K562 (cell line): ENCODE measurements at regions not wholly inside any gene's neighbourhood (a gene's known extent, or its start where the extent isn't known, plus 50 kb on each side); places are given as distances from the start of the nearest gene placed in this dataset.

Experiments used
- FOXP1 ChIP-seq: sonication (generic); formaldehyde crosslinking; IDR thresholded peaks from 2 replicates; pipeline ENCODE4 v1.8.0; 2022; ENCODE audit warnings: mild to moderate bottlenecking, missing genetic modification reagents
- KAT2B ChIP-seq: IDR thresholded peaks from one replicate; pipeline ENCODE4 v1.6.1; 2012; ENCODE audit warnings: low read depth, mild to moderate bottlenecking, control low read depth, inconsistent platforms, low read length, moderate library complexity
- NBN ChIP-seq: fragments of 450-650 bp; IDR thresholded peaks from 2 replicates; pipeline ENCODE4 v1.6.1; 2016; ENCODE audit warnings: low read depth, mild to moderate bottlenecking
- NELFE ChIP-seq: IDR thresholded peaks from 2 replicates; pipeline ENCODE4 v1.6.1; 2011; ENCODE audit warnings: mild to moderate bottlenecking; ENCODE audit not compliant: insufficient read depth, insufficient read length
- POLR2A ChIP-seq: fragments of 450-650 bp; conservative IDR thresholded peaks from 2 replicates; pipeline ENCODE4 v1.6.1; 2016
- RBBP5 ChIP-seq: fragments of 200-600 bp; sonication (generic); IDR thresholded peaks from 2 replicates; pipeline ENCODE4 v1.6.1; 2012; ENCODE audit warnings: borderline replicate concordance, mild to moderate bottlenecking, low read length, control low read depth, inconsistent platforms; ENCODE audit not compliant: insufficient read depth, poor library complexity, severe bottlenecking
- SAP30 ChIP-seq: fragments of 200-600 bp; sonication (generic); IDR thresholded peaks from 2 replicates; pipeline ENCODE4 v1.6.1; 2012; ENCODE audit warnings: borderline replicate concordance, low read depth, mild to moderate bottlenecking, moderate library complexity, low read length, control low read depth, inconsistent platforms; ENCODE audit not compliant: insufficient read depth, poor library complexity, severe bottlenecking
- YY1 ChIP-seq, 3 experiments: IDR thresholded peaks; 2 replicates each; pipeline ENCODE4 v1.6.1; 2011; ENCODE audit warnings: low read length in 2 of 3, mild to moderate bottlenecking in 2 of 3, moderate library complexity in 2 of 3, borderline replicate concordance in 1 of 3, control low read depth in 1 of 3, low read depth in 1 of 3; ENCODE audit not compliant: insufficient read depth in 3 of 3, insufficient replicate concordance in 2 of 3, control insufficient read depth in 1 of 3, insufficient read length in 1 of 3; ENCODE audit errors: extremely low read depth in 1 of 3
- TF ChIP-seq, protein P1 (sequence below): fragments of 450-650 bp; formaldehyde crosslinking; IDR thresholded peaks from 2 replicates; pipeline ENCODE4 v1.4.0; 2020; ENCODE audit warnings: mild to moderate bottlenecking, mixed read lengths
- TF ChIP-seq, protein P2 (sequence below): sonication (generic); formaldehyde crosslinking; IDR thresholded peaks from 2 replicates; pipeline ENCODE4 v1.9.0; 2022; ENCODE audit warnings: mild to moderate bottlenecking, missing genetic modification reagents
- TF ChIP-seq, protein P3 (sequence below): sonication (generic); formaldehyde crosslinking; IDR thresholded peaks from 2 replicates; pipeline ENCODE4 v1.8.0; 2022; ENCODE audit warnings: mild to moderate bottlenecking, missing genetic modification reagents
- TF ChIP-seq, protein P4 (sequence below): fragments of 200-800 bp; sonication (Bioruptor generic); IDR thresholded peaks from 2 replicates; pipeline ENCODE4 v1.6.1; 2017; ENCODE audit warnings: missing genetic modification characterization, missing compliant biosample characterization
- TF ChIP-seq, protein P5 (sequence below): fragments of 250-450 bp; sonication (Bioruptor Pico); IDR thresholded peaks from 2 replicates; pipeline ENCODE4 v1.9.0; 2021; ENCODE audit warnings: mild to moderate bottlenecking
- TF ChIP-seq, protein P6 (sequence below): sonication (generic); formaldehyde crosslinking; IDR thresholded peaks from 2 replicates; pipeline ENCODE4 v1.8.1; 2023; ENCODE audit warnings: mild to moderate bottlenecking, missing genetic modification reagents

DNA sequence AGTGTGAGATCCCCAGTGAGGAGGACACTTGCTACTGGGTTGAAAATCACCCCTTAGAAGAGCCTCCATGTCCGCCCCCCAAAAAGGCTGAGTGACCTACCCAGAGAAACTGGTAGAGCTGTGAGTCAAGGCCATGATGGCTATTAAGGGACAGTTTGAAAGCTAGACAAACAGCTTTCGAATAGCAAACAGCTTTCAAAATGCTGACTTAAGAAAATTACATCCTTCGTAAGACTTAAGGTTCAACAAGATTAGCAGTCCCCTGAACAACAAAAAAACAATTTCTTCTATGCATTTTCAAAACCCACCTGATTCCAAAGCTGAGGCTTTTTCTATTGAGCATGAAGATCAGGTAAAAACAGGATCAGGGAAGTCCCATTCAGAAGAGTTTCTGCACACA is 269.7 kb upstream of the SOX2 start:
- no peak for TF ChIP-seq NBN
- TF ChIP-seq, protein P1, sequence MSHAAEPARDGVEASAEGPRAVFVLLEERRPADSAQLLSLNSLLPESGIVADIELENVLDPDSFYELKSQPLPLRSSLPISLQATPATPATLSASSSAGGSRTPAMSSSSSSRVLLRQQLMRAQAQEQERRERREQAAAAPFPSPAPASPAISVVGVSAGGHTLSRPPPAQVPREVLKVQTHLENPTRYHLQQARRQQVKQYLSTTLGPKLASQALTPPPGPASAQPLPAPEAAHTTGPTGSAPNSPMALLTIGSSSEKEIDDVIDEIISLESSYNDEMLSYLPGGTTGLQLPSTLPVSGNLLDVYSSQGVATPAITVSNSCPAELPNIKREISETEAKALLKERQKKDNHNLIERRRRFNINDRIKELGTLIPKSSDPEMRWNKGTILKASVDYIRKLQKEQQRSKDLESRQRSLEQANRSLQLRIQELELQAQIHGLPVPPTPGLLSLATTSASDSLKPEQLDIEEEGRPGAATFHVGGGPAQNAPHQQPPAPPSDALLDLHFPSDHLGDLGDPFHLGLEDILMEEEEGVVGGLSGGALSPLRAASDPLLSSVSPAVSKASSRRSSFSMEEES (CRISPR knock-in tag) = no peak
- no peak for TF ChIP-seq NELFE
- TF ChIP-seq, protein P2, sequence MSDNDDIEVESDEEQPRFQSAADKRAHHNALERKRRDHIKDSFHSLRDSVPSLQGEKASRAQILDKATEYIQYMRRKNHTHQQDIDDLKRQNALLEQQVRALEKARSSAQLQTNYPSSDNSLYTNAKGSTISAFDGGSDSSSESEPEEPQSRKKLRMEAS (CRISPR knock-in tag) = no peak
- no peak for TF ChIP-seq FOXP1 (CRISPR knock-in tag)
- TF ChIP-seq KAT2B = no peak
- TF ChIP-seq POLR2A = no peak
- no peak for TF ChIP-seq RBBP5
- no peak for TF ChIP-seq YY1 (IDR thresholded peaks at IDR 0.05; ENCODE audit: borderline replicate concordance in 1 of 3, control insufficient read depth in 1 of 3, extremely low read depth in 1 of 3, insufficient read depth in 3 of 3, insufficient read length in 1 of 3, insufficient replicate concordance in 2 of 3, low read depth in 1 of 3, low read length in 2 of 3)
- TF ChIP-seq, protein P3, sequence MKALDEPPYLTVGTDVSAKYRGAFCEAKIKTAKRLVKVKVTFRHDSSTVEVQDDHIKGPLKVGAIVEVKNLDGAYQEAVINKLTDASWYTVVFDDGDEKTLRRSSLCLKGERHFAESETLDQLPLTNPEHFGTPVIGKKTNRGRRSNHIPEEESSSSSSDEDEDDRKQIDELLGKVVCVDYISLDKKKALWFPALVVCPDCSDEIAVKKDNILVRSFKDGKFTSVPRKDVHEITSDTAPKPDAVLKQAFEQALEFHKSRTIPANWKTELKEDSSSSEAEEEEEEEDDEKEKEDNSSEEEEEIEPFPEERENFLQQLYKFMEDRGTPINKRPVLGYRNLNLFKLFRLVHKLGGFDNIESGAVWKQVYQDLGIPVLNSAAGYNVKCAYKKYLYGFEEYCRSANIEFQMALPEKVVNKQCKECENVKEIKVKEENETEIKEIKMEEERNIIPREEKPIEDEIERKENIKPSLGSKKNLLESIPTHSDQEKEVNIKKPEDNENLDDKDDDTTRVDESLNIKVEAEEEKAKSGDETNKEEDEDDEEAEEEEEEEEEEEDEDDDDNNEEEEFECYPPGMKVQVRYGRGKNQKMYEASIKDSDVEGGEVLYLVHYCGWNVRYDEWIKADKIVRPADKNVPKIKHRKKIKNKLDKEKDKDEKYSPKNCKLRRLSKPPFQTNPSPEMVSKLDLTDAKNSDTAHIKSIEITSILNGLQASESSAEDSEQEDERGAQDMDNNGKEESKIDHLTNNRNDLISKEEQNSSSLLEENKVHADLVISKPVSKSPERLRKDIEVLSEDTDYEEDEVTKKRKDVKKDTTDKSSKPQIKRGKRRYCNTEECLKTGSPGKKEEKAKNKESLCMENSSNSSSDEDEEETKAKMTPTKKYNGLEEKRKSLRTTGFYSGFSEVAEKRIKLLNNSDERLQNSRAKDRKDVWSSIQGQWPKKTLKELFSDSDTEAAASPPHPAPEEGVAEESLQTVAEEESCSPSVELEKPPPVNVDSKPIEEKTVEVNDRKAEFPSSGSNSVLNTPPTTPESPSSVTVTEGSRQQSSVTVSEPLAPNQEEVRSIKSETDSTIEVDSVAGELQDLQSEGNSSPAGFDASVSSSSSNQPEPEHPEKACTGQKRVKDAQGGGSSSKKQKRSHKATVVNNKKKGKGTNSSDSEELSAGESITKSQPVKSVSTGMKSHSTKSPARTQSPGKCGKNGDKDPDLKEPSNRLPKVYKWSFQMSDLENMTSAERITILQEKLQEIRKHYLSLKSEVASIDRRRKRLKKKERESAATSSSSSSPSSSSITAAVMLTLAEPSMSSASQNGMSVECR (CRISPR knock-in tag) = no peak
- TF ChIP-seq, protein P4, sequence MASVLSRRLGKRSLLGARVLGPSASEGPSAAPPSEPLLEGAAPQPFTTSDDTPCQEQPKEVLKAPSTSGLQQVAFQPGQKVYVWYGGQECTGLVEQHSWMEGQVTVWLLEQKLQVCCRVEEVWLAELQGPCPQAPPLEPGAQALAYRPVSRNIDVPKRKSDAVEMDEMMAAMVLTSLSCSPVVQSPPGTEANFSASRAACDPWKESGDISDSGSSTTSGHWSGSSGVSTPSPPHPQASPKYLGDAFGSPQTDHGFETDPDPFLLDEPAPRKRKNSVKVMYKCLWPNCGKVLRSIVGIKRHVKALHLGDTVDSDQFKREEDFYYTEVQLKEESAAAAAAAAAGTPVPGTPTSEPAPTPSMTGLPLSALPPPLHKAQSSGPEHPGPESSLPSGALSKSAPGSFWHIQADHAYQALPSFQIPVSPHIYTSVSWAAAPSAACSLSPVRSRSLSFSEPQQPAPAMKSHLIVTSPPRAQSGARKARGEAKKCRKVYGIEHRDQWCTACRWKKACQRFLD = no peak
- TF ChIP-seq, protein P5, sequence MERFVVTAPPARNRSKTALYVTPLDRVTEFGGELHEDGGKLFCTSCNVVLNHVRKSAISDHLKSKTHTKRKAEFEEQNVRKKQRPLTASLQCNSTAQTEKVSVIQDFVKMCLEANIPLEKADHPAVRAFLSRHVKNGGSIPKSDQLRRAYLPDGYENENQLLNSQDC = no peak
- TF ChIP-seq, protein P6, sequence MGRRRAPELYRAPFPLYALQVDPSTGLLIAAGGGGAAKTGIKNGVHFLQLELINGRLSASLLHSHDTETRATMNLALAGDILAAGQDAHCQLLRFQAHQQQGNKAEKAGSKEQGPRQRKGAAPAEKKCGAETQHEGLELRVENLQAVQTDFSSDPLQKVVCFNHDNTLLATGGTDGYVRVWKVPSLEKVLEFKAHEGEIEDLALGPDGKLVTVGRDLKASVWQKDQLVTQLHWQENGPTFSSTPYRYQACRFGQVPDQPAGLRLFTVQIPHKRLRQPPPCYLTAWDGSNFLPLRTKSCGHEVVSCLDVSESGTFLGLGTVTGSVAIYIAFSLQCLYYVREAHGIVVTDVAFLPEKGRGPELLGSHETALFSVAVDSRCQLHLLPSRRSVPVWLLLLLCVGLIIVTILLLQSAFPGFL (CRISPR knock-in tag) = no peak
- no peak for TF ChIP-seq SAP30
